Left lung (tissue), 4 donors: ENCODE measurements at regions not wholly inside any gene's neighbourhood (a gene's known extent, or its start where the extent isn't known, plus 50 kb on each side); places are given as distances from the start of the nearest gene placed in this dataset.
A peak's percentile ranks its signal among the peaks of the same experiment; 100 is the strongest.

ENCODE experiments used
- ATAC-seq: fragments of 200-7000 bp; cut with Tn5 transposase; one replicate; pipeline ENCODE4 v1.9.1; 2020; ENCODE audit warnings: moderate library complexity
- DNase-seq, 4 donors: peaks; one replicate each; pipeline ENCODE4 v3.0.0-alpha.2; 2013 to 2020
- H3K27ac ChIP-seq, 2 donors: fragments of 200-600 bp; sonication (generic) in 1 of 2; one replicate each; pipeline versions ENCODE4 v1.5.0 to v1.8.0; 2020 to 2021
- H3K27me3 ChIP-seq, 2 donors: fragments of 200-600 bp; sonication (generic) in 1 of 2; one replicate each; pipeline versions ENCODE4 v1.5.0 to v1.8.0; 2020 to 2021
- H3K36me3 ChIP-seq, 2 donors: fragments of 200-600 bp; sonication (generic) in 1 of 2; one replicate each; pipeline versions ENCODE4 v1.5.0 to v1.8.0; 2020 to 2021
- H3K4me1 ChIP-seq, 2 donors: fragments of 200-600 bp; one replicate each; pipeline ENCODE4 v1.8.0; 2021
- H3K4me3 ChIP-seq, 2 donors: fragments of 200-600 bp; sonication (generic) in 1 of 2; one replicate each; pipeline versions ENCODE4 v1.5.0 to v1.8.0; 2020 to 2021; ENCODE audit warnings: mild to moderate bottlenecking in 1 of 2
- H3K9me3 ChIP-seq, 2 donors: fragments of 200-600 bp; sonication (generic) in 1 of 2; one replicate each; pipeline versions ENCODE4 v1.5.0 to v1.8.0; 2020 to 2021
- CTCF ChIP-seq, 2 donors: fragments of 200-600 bp; sonication (generic) in 1 of 2; IDR thresholded peaks; one replicate each; pipeline versions ENCODE4 v1.5.0 to v1.8.0; 2021; ENCODE audit warnings: antibody characterized with exemption in 2 of 2
- intact Hi-C, 2 donors: fragments of 100-400 bp; cut with DNase I; formaldehyde crosslinking; loops; one replicate each; pipeline versions ENCODE4 v1.11.2 to v1.14.2; 2022
- donor health status: DM: no; HTN: yes; CAD: no.
- donor health status: DM: no; HTN: no; CAD: no.

GRCh38 chr21:15272591-15272990 is 207.8 kb upstream of the NRIP1 start:
- no peak for TF ChIP-seq CTCF (IDR thresholded peaks at IDR 0.05)
- no peak for DNase-seq
- intact Hi-C loops = no loop called here
- no peak for ATAC-seq
- H3K27me3 ChIP-seq = no peaks in the 10 kb centered on the region
- H3K4me3 ChIP-seq = no peak overlapping the region
- no peaks in the 10 kb centered on the region for H3K9me3 ChIP-seq
- H3K27ac ChIP-seq = no peak overlapping the region
- H3K4me1 ChIP-seq = no peaks in the 10 kb centered on the region
- no peaks in the 10 kb centered on the region for H3K36me3 ChIP-seq

DNA sequence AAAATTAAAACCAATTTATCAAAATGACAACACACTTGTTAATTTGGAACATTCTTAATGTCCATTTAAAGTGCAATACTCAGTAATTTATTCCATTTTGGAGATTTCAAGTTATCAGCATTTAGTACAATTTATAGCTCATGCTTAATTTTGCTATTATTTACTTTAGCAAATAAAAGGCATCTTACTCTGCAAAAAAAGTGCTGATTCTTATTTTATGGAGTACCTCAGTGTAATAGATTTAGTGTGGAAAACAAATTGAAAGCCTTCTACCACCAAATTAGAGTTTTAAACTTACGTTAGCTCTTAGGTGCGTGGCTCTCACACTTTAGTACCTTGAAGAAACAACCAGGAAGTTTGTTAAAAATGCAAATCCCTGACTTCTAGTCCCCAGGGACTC is 208.4 kb upstream of the NRIP1 start:
- Histone ChIP-seq H3K27ac (no peak overlapping the region), H3K9me3 (no peaks in the 10 kb centered on the region), H3K27me3 (no peaks in the 10 kb centered on the region), H3K4me1 (no peaks in the 10 kb centered on the region), H3K4me3 (no peak overlapping the region), H3K36me3 (no peaks in the 10 kb centered on the region)
- ATAC-seq = no peak
- TF ChIP-seq CTCF (IDR thresholded peaks at IDR 0.05) = no peak
- no peak for DNase-seq
- intact Hi-C loops = no loop called here

- no peaks in the 10 kb centered on the region for H3K9me3 ChIP-seq
- intact Hi-C loops = no loop called here
- H3K4me1 ChIP-seq = no peaks in the 10 kb centered on the region
- no peak for DNase-seq
- peak; percentile 66 for ATAC-seq
- no peak overlapping the region for H3K4me3 ChIP-seq
- no peak for TF ChIP-seq CTCF (IDR thresholded peaks at IDR 0.05)
- no peak overlapping the region for H3K27ac ChIP-seq
- H3K27me3 ChIP-seq = no peaks in the 10 kb centered on the region
- no peaks in the 10 kb centered on the region for H3K36me3 ChIP-seq
Observed at GRCh38 chr21:15274701-15275485, 210.1 kb upstream of the NRIP1 start.

DNA sequence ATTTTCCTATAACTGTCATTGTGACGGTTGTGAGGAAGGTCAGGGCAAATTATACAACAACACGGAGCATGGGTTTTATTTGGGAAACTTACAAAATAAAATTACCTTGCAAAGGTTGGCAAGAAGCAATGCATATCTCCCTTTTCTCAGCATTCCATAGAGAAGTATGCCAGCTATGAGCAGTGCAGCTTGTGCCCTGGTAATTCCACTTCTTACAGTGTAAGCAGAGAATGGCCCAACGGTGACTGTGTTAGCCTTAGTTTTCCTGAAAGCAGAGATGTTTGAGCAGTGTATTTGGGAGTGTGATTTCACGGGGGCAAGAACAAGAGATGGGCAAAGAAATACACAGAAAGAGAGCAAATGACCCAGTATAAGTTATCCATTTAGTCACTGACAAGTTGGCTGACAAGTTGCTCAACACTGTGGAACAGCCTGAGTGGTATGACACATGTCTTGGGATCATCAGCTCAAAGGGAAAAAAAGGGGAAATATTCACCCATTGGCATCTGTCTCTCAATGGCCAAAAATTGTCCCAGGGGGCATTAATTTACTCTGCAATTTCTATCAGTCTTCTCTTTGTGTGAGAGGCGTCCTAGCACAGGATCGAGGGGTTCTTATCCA is 210.9 kb upstream of the NRIP1 start:
- no peaks in the 10 kb centered on the region for H3K36me3 ChIP-seq
- no peak overlapping the region for H3K4me3 ChIP-seq
- no peak for TF ChIP-seq CTCF (IDR thresholded peaks at IDR 0.05)
- no peak for DNase-seq
- no peaks in the 10 kb centered on the region for H3K9me3 ChIP-seq
- H3K27me3 ChIP-seq = no peaks in the 10 kb centered on the region
- H3K27ac ChIP-seq = no peak overlapping the region
- peak; percentile 54 for ATAC-seq
- no peaks in the 10 kb centered on the region for H3K4me1 ChIP-seq
- intact Hi-C loops = no loop called here

DNA sequence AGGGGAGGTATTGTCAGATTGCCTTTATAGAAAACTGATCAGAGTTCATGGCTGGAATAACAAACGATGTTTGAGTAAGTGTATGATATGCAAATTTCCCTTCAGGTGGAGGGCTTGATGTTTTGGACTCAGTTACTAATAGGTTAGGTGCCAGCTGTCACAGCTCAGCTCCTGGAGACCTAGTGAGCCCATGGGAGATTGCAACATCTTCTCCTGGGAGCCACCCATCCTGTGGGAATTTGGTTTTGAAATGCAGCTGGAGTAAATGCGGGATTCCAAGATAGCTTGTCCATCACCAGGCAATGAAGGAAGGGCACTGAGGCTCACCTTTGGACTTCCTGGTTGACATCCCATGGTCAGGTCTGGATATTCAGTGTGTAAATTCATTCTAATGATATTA is 211.4 kb upstream of the NRIP1 start:
- Histone ChIP-seq H3K27me3 (no peaks in the 10 kb centered on the region), H3K4me3 (no peak overlapping the region), H3K27ac (no peak overlapping the region), H3K4me1 (no peaks in the 10 kb centered on the region), H3K9me3 (no peaks in the 10 kb centered on the region), H3K36me3 (no peaks in the 10 kb centered on the region)
- intact Hi-C loops = no loop called here
- no peak for TF ChIP-seq CTCF (IDR thresholded peaks at IDR 0.05)
- no peak for ATAC-seq
- no peak for DNase-seq
